ENCODE measurements at regions not wholly inside any gene's neighbourhood (a gene's known extent, or its start where the extent isn't known, plus 50 kb on each side); places are given as distances from the start of the nearest gene placed in this dataset.

- no peak overlapping the region for H3K4me3 ChIP-seq
- ChIA-PET SMC1A (ENCODE audit: uncharacterized antibody, unreplicated experiment) (no interaction called here), POLR2A (no interaction called here), RAD21 (ENCODE audit: unreplicated experiment) (no interaction called here), CTCF (no interaction called here)
- TF ChIP-seq POLR2AphosphoS2 (IDR thresholded peaks at IDR 0.05; ENCODE audit: low read depth, low read length) (no peak), ZSCAN29 (IDR thresholded peaks at IDR 0.05) (no peak), KAT2A (conservative IDR thresholded peaks at IDR 0.05; ENCODE audit: control insufficient read depth, low read depth, low read length) (no peak), CEBPB (IDR thresholded peaks at IDR 0.05; ENCODE audit: borderline replicate concordance in 1 of 2, low read depth in 2 of 2, low read length in 2 of 2) (no peak), FOS (IDR thresholded peaks at IDR 0.05; ENCODE audit: borderline replicate concordance, extremely low read depth, insufficient read length) (no peak), MTA2 (IDR thresholded peaks at IDR 0.05; ENCODE audit: low read depth) (no peak), HDAC6 (IDR thresholded peaks at IDR 0.05; ENCODE audit: unreplicated experiment) (no peak), ESRRA (IDR thresholded peaks at IDR 0.05; ENCODE audit: low read length) (no peak), HDAC2 (IDR thresholded peaks at IDR 0.05) (no peak), ZNF207 (IDR thresholded peaks at IDR 0.05; ENCODE audit: borderline replicate concordance) (no peak), GABPA (IDR thresholded peaks at IDR 0.05; ENCODE audit: low read depth) (no peak), KLF5 (IDR thresholded peaks at IDR 0.05; ENCODE audit: partially characterized antibody) (no peak), STAT1 (conservative IDR thresholded peaks at IDR 0.05) (no peak), SREBF1 (IDR thresholded peaks at IDR 0.05; ENCODE audit: low read length) (no peak)
- TF ChIP-seq, protein P1, sequence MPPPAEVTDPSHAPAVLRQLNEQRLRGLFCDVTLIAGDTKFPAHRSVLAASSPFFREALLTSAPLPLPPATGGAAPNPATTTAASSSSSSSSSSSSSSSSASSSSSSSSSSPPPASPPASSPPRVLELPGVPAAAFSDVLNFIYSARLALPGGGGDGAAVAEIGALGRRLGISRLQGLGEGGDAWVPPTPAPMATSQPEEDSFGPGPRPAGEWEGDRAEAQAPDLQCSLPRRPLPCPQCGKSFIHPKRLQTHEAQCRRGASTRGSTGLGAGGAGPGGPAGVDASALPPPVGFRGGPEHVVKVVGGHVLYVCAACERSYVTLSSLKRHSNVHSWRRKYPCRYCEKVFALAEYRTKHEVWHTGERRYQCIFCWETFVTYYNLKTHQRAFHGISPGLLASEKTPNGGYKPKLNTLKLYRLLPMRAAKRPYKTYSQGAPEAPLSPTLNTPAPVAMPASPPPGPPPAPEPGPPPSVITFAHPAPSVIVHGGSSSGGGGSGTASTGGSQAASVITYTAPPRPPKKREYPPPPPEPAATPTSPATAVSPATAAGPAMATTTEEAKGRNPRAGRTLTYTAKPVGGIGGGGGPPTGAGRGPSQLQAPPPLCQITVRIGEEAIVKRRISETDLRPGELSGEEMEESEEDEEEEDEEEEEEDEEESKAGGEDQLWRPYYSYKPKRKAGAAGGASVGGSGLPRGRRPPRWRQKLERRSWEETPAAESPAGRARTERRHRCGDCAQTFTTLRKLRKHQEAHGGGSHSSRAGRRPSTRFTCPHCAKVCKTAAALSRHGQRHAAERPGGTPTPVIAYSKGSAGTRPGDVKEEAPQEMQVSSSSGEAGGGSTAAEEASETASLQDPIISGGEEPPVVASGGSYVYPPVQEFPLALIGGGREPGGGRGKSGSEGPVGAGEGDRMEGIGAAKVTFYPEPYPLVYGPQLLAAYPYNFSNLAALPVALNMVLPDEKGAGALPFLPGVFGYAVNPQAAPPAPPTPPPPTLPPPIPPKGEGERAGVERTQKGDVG (CRISPR knock-in tag; IDR thresholded peaks at IDR 0.05) = no peak
- TF ChIP-seq, protein P2, sequence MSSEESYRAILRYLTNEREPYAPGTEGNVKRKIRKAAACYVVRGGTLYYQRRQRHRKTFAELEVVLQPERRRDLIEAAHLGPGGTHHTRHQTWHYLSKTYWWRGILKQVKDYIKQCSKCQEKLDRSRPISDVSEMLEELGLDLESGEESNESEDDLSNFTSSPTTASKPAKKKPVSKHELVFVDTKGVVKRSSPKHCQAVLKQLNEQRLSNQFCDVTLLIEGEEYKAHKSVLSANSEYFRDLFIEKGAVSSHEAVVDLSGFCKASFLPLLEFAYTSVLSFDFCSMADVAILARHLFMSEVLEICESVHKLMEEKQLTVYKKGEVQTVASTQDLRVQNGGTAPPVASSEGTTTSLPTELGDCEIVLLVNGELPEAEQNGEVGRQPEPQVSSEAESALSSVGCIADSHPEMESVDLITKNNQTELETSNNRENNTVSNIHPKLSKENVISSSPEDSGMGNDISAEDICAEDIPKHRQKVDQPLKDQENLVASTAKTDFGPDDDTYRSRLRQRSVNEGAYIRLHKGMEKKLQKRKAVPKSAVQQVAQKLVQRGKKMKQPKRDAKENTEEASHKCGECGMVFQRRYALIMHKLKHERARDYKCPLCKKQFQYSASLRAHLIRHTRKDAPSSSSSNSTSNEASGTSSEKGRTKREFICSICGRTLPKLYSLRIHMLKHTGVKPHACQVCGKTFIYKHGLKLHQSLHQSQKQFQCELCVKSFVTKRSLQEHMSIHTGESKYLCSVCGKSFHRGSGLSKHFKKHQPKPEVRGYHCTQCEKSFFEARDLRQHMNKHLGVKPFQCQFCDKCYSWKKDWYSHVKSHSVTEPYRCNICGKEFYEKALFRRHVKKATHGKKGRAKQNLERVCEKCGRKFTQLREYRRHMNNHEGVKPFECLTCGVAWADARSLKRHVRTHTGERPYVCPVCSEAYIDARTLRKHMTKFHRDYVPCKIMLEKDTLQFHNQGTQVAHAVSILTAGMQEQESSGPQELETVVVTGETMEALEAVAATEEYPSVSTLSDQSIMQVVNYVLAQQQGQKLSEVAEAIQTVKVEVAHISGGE (CRISPR knock-in tag; IDR thresholded peaks at IDR 0.05) = no peak
- no peaks in the 10 kb centered on the region for H3K9me3 ChIP-seq (replicated peaks; ENCODE audit: control insufficient read depth, insufficient read depth, low read length)
- BruUV-seq (replicated peaks) = no TSS peak
- H3K9ac ChIP-seq (ENCODE audit: control insufficient read depth, insufficient read depth, low read length) = no peak overlapping the region
- H3K27ac ChIP-seq (ENCODE audit: control insufficient read depth, insufficient read depth) = no peak overlapping the region
- FAIRE-seq (no peak), ATAC-seq (no peak), DNase-seq (ENCODE audit: low read depth, low spot score) (no peak)
- H3K79me2 ChIP-seq (ENCODE audit: control insufficient read depth, insufficient read depth, low read length) = no peaks in the 10 kb centered on the region
- H4K20me1 ChIP-seq (ENCODE audit: control insufficient read depth, insufficient read depth) = no peaks in the 10 kb centered on the region
- H3K27me3 ChIP-seq (replicated peaks in 1 of 2; ENCODE audit: control insufficient read depth in 2 of 2, insufficient read depth in 2 of 2, low read length in 1 of 2) = no peaks in the 10 kb centered on the region; a peak in 1 of 4 replicates
- in situ Hi-C loops (cut with MboI) (no loop called here), intact Hi-C loops (cut with micrococcal nuclease; ENCODE audit: unreplicated experiment) (no loop called here)
- H3K36me3 ChIP-seq (ENCODE audit: control insufficient read depth in 2 of 2, insufficient read depth in 2 of 2, low read length in 1 of 2) = no peaks in the 10 kb centered on the region
- no peak overlapping the region for H2AFZ ChIP-seq (ENCODE audit: control insufficient read depth, low read depth, low read length)
- H3K4me2 ChIP-seq (ENCODE audit: control insufficient read depth, insufficient read depth) = no peak overlapping the region
- no peaks in the 10 kb centered on the region for H3K4me1 ChIP-seq (ENCODE audit: control insufficient read depth, insufficient read depth, low read length)
These were observed 76.4 kb upstream of the PTER start for GRCh38 chr10:16360425-16360824.

All from GM12878 (cell line).